DND-41 (cell line): ENCODE measurements at regions not wholly inside any gene's neighbourhood (a gene's known extent, or its start where the extent isn't known, plus 50 kb on each side); places are given as distances from the start of the nearest gene placed in this dataset.
A peak's percentile ranks its signal among the peaks of the same experiment; 100 is the strongest.

Source experiments
- ATAC-seq: fragments of 200-7000 bp; cut with Tn5 transposase; 3 replicates; pipeline ENCODE4 v1.9.1; 2021; ENCODE audit warnings: low read depth; ENCODE audit not compliant: insufficient read depth
- DNase-seq: peaks from one replicate; pipeline ENCODE4 v3.0.0-alpha.2; 2020
- H2AFZ ChIP-seq: 2 replicates; pipeline ENCODE4 v1.6.0; 2012; ENCODE audit warnings: low read depth, low read length
- H3K27ac ChIP-seq: 2 replicates; pipeline ENCODE4 v1.5.1; 2012; ENCODE audit warnings: low read length, inconsistent platforms
- H3K27me3 ChIP-seq: fragments of 200-600 bp; sonication (generic); 2 replicates; pipeline ENCODE4 v1.6.0; 2012; ENCODE audit warnings: low read length, mild to moderate bottlenecking, inconsistent platforms; ENCODE audit not compliant: insufficient read depth, poor library complexity
- H3K36me3 ChIP-seq: 2 replicates; pipeline ENCODE4 v1.5.1; 2012; ENCODE audit warnings: low read length, inconsistent platforms; ENCODE audit not compliant: insufficient read depth
- H3K4me1 ChIP-seq: 2 replicates; pipeline ENCODE4 v1.5.1; 2012; ENCODE audit warnings: mild to moderate bottlenecking, low read length; ENCODE audit not compliant: insufficient read depth
- H3K4me2 ChIP-seq: 2 replicates; pipeline ENCODE4 v1.6.0; 2012; ENCODE audit warnings: mild to moderate bottlenecking, moderate library complexity, low read length, inconsistent platforms; ENCODE audit not compliant: insufficient read depth
- H3K4me3 ChIP-seq, 2 experiments: fragments of 200-600 bp in 1 of 2; shearing (Covaris generic) in 1 of 2; 2 replicates each; pipeline ENCODE4 v1.5.1; 2012 to 2016; ENCODE audit warnings: inconsistent platforms in 2 of 2, low read length in 2 of 2, mild to moderate bottlenecking in 2 of 2, low read depth in 1 of 2, moderate library complexity in 1 of 2
- H3K79me2 ChIP-seq: 2 replicates; pipeline ENCODE4 v1.6.0; 2012; ENCODE audit warnings: low read length, inconsistent platforms; ENCODE audit not compliant: insufficient read depth
- H3K9ac ChIP-seq: 2 replicates; pipeline ENCODE4 v1.6.0; 2012; ENCODE audit warnings: low read depth, mild to moderate bottlenecking, inconsistent platforms, low read length, moderate library complexity
- H3K9me3 ChIP-seq: 2 replicates; pipeline ENCODE4 v1.5.1; 2012; ENCODE audit warnings: low read length, moderate library complexity, mild to moderate bottlenecking, inconsistent platforms; ENCODE audit not compliant: insufficient read depth, severe bottlenecking
- H4K20me1 ChIP-seq: 2 replicates; pipeline ENCODE4 v1.6.0; 2012; ENCODE audit warnings: low read length; ENCODE audit not compliant: insufficient read depth
- EZH2 ChIP-seq: IDR thresholded peaks from 3 replicates; pipeline ENCODE4 v1.6.1; 2012; ENCODE audit warnings: borderline replicate concordance, low read depth, mild to moderate bottlenecking, moderate library complexity, low read length, inconsistent platforms; ENCODE audit not compliant: severe bottlenecking
- TF ChIP-seq, protein P1 (sequence below): IDR thresholded peaks from 2 replicates; pipeline ENCODE4 v1.5.1; 2012; ENCODE audit warnings: borderline replicate concordance, low read length, moderate library complexity, mild to moderate bottlenecking; ENCODE audit not compliant: poor library complexity, severe bottlenecking; ENCODE audit errors: extremely low read depth

GRCh38 chr9:20200991-20201431 lies 412.2 kb upstream of the SLC24A2 start:
- TF ChIP-seq, protein P1, sequence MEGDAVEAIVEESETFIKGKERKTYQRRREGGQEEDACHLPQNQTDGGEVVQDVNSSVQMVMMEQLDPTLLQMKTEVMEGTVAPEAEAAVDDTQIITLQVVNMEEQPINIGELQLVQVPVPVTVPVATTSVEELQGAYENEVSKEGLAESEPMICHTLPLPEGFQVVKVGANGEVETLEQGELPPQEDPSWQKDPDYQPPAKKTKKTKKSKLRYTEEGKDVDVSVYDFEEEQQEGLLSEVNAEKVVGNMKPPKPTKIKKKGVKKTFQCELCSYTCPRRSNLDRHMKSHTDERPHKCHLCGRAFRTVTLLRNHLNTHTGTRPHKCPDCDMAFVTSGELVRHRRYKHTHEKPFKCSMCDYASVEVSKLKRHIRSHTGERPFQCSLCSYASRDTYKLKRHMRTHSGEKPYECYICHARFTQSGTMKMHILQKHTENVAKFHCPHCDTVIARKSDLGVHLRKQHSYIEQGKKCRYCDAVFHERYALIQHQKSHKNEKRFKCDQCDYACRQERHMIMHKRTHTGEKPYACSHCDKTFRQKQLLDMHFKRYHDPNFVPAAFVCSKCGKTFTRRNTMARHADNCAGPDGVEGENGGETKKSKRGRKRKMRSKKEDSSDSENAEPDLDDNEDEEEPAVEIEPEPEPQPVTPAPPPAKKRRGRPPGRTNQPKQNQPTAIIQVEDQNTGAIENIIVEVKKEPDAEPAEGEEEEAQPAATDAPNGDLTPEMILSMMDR, result no peak
- TF ChIP-seq EZH2, result no peak
- no peaks in the 10 kb centered on the region for H3K27me3 ChIP-seq
- H3K79me2 ChIP-seq, result no peaks in the 10 kb centered on the region
- H3K4me2 ChIP-seq, result no peak overlapping the region
- H3K9me3 ChIP-seq, result peaks cover 3% of the 10 kb centered on the region
- H3K9ac ChIP-seq, result no peak overlapping the region
- no peak overlapping the region for H2AFZ ChIP-seq
- H3K36me3 ChIP-seq, result no peaks in the 10 kb centered on the region
- ATAC-seq (no peak), DNase-seq (no peak)
- H3K27ac ChIP-seq, result peak overlapping the region; percentile 0; the same call in 1 of the 2 replicates
- H3K4me3 ChIP-seq, result no peak overlapping the region
- H4K20me1 ChIP-seq, result no peaks in the 10 kb centered on the region
- peaks cover 48% of the 10 kb centered on the region for H3K4me1 ChIP-seq

GRCh38 chr9:20200581-20200980 lies 411.7 kb upstream of the SLC24A2 start:
- no peak overlapping the region for H3K4me3 ChIP-seq
- H2AFZ ChIP-seq, result no peak overlapping the region
- H3K36me3 ChIP-seq, result no peaks in the 10 kb centered on the region
- H3K4me2 ChIP-seq, result no peak overlapping the region
- no peaks in the 10 kb centered on the region for H4K20me1 ChIP-seq
- TF ChIP-seq, protein P1, result no peak
- no peak for TF ChIP-seq EZH2
- no peaks in the 10 kb centered on the region for H3K79me2 ChIP-seq
- peaks cover 6% of the 10 kb centered on the region for H3K9me3 ChIP-seq
- no peak overlapping the region for H3K9ac ChIP-seq
- H3K4me1 ChIP-seq, result peaks cover 48% of the 10 kb centered on the region
- no peak overlapping the region for H3K27ac ChIP-seq
- H3K27me3 ChIP-seq, result no peaks in the 10 kb centered on the region
- ATAC-seq (no peak), DNase-seq (no peak)

DNA sequence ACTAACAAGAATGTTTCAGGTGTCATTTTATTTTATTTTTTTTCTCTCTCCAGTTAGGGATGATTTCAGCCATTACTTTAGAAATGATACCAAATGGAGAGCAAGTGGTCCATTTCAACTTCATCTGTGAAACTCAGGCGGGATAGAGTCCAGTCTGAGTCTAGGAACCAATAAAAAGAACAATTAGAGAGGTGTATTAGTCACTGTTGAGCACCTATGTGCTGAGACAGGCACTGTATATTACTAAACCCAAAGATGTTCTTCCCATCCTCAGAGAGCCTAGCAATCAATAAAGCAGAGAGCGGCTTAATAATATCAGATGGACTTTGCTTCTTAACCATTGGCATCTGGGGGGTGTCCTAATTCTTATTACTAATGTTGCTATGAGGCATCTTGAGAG lies 410.3 kb upstream of the SLC24A2 start:
- H3K4me2 ChIP-seq, result peak overlapping the region; percentile 65; the same call in 1 of the 2 replicates
- peaks cover 48% of the 10 kb centered on the region for H3K4me1 ChIP-seq
- H3K27ac ChIP-seq, result no peak overlapping the region; the same call in 1 of the 2 replicates
- no peak for TF ChIP-seq EZH2
- TF ChIP-seq, protein P1, result no peak
- H3K9ac ChIP-seq, result no peak overlapping the region
- peaks cover 11% of the 10 kb centered on the region for H3K9me3 ChIP-seq
- H2AFZ ChIP-seq, result no peak overlapping the region
- H3K4me3 ChIP-seq, result no peak overlapping the region
- H3K79me2 ChIP-seq, result no peaks in the 10 kb centered on the region
- no peak for DNase-seq
- no peaks in the 10 kb centered on the region for H4K20me1 ChIP-seq
- no peak for ATAC-seq
- no peaks in the 10 kb centered on the region for H3K27me3 ChIP-seq
- H3K36me3 ChIP-seq, result no peaks in the 10 kb centered on the region
